ENCODE measurements at regions not wholly inside any gene's neighbourhood (a gene's known extent, or its start where the extent isn't known, plus 50 kb on each side); places are given as distances from the start of the nearest gene placed in this dataset.
"Not testable (repeated sequence)": the region's sequence is repeated elsewhere in the genome, so short reads cannot be mapped to it uniquely, and the experiment has no call there.

DNA sequence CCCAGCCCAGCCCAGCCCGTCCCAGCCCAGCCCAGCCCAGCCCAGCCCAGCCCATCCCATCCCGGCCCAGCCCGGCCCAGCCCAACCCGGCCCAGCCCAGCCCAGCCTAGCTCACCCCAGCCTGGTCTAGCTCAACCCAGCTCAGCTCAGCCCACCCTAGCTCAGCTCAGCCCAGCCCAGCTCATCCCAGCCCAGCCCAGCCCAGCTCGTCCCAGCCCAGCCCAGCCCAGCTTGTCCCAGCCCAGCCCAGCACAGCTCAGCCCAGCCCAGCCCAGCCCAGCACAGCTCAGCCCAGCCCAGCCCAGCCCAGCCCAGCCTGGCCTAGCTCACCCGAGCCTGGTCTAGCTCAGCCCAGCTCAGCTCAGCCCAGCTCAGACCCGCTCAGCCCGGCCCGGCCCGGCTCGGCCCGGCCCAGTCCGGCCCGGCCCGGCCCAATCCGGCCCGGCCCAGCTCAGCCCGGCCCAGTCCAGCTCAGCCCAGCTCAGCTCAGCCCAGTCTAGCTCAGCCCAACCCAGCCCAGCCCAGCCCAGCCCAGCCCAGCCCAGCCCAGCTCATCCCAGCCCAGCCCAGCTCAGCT, 184.7 kb downstream of the TMEM121 start:
- FAIRE-seq: no peak

DNA sequence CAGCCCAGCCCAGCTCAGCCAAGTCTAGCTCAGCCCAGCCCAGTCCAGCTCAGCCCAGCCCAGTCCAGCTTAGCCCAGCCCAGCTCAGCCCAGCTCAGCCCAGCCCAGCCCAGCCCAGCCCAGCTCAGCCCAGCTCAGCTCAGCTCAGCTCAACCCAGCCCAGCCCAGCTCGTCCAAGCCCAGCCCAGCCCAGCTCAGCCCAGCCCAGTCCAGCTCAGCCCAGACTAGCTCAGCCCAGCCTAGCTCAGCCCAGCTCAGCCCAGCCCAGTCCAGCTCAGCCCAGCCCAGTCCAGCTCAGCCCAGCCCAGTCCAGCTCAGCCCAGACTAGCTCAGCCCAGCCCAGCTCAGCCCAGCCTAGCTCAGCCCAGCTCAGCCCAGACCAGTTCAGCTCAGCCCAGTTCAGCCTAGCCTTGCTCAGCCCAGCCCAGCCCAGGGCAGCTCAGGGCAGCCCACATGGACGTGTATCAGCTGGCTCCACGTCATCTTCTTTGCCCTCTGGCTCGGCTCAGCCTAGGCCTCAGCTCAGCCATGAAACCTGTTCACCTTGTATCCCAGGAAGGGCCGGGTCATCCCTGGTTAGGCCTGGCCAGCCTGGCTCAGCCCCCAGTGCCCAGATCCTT, 185.6 kb downstream of the TMEM121 start:
- no peak for FAIRE-seq

DNA sequence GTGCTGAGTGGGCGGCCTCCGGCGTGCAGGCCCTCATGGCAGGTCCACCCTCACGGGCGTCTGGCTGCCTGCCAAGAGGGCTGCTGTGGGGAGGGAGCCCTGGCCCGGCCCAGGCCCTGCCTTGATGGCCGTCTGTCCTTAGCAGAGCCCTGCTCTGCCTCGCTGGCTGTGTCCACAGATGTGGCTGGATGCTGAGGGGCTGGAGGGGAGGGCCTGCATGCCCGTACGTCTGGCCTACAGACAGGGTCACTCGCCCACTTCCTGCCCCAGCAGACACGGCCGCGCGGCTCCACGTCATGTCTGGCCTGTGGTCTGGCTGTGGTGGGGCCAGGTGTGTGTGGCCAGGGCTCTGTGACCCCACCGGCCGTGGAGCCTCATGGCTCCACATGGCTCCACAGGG, 186.3 kb downstream of the TMEM121 start:
- not testable (repeated sequence) for FAIRE-seq

DNA sequence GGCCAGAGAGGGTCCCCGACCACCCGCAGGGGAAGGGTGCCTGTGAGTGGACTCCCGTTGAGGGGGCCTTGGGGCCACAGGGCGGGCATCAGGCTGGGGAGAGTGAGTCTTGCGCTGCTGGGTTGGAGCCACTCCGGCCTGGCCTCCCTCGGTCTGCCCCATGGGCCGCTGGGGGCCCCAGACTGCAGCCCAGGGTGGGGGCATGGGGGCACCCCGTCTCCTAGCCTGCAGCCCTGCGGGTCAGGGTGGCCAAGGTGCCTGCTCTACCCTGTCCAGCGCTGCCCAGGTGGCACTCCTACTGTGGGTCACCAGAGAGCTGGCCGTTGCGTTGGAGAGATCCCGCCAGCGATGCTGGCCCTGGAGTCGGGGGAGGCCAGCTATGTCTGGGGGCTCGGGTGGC, 186.8 kb downstream of the TMEM121 start:
- not testable (repeated sequence) for FAIRE-seq

DNA sequence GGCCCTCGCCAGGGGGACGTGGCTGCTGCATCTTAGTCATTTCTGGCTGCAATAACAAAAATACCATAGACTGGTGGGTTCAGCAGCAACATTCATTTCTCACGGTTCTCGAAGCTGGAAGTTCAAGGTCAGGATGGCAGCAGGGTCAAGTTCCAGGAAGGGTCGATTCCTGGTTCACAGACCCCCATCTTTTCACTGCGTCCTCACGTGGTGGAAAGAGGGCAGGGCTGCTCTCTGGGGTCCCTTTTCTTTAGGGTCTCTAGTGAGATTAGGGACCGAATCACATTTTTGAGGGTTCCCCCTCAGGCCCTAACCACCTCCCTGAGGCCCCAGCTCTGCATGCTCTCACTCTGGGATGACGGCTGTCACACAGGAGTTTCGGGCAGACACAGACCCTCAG, 187.5 kb downstream of the TMEM121 start:
- FAIRE-seq: not testable (repeated sequence)

DNA sequence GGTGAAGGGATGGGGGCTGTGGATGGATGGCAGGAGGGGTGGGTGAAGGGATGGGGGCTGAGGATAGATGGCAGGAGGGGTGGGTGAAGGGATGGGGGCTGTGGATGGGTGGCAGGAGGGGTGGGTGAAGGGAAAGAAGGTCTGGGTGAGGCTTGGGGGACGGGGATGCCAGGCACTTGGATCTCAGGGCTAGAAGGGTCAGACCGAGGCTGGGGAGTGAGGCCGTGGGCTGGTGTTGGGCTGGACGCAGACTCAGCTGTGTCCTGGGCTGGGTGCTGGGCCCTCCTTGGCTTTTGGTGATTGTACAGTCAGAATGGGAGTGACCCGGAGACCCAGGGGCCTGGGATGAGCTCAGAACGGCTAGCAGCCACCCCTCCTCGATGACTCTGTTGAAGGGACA, 192.4 kb downstream of the TMEM121 start:
- not testable (repeated sequence) for FAIRE-seq

DNA sequence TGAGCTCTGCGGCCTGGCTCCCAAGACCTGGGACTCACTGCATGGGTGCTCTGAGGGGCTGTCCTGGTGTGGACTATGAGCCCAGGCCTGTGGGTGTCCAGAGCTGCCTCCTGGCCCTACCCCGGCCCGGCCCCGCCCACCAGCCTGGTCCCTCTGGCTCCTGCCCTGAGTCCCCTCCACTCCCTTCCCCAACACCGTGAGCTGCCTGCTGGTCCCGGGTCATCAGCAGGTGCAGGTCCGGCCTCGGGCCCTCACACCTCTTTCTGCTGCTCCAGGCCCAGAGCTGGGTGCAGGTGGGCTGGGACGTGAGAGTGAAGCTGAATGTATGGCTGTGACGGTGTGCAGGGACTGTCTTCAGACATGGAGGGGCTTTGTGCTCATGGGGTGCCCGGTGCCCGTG, 193.7 kb downstream of the TMEM121 start:
- FAIRE-seq: not testable (repeated sequence)

DNA sequence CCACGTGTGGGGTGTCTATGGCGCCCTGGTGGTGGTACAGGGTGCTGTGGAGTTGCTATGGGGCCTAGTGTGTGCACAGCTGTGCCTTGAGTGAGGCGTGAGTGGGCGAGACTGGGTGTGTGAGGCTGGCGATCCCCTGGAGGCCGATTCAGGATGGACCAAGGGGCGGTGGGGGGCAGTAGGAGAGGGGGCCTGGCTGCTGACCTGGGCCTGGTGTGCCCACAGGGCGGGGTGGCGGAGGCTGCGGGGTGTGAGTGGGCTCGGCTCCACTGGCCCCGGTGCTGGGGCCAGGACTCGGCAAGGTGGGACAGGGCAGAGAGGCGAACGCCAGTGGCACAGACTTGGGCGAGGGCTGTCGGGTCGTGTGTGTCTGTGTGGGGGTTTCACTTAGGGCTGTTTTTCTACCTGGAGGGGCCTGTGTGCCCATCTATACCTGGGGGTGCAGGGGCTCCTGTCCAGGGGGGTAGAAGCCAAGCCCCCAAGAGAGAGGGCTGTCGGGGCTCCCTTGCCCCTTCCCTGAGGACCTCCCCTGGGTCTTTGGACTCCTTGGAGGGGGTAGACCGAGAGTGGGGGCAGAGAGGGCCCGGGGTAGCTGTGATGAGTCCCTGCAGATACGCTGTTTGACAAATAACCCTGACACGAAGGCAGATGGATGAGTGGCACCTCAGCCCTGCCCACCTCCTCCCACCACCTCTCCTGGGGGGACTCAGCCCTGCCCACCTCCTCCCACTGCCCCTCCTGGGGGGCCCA, 194.6 kb downstream of the TMEM121 start:
- FAIRE-seq: not testable (repeated sequence)

DNA sequence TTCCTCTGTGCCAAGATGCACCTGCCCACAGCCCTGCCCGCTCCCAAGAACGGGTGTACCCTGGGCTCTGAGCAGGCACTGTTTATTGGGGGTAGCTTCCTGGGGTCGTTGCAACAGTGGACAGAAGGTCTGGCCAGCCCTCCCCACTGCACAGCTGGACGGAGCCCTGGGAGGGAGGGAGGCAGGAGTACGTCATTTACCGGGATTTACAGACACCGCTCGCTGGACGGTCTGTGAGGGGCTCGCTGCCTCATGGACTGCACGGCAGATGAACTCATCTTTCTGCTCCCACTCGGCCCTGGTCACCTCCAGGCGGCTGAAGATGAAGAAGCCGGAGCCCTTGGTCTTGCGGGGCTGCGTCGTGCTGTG, 195.2 kb downstream of the TMEM121 start:
- FAIRE-seq: not testable (repeated sequence)

DNA sequence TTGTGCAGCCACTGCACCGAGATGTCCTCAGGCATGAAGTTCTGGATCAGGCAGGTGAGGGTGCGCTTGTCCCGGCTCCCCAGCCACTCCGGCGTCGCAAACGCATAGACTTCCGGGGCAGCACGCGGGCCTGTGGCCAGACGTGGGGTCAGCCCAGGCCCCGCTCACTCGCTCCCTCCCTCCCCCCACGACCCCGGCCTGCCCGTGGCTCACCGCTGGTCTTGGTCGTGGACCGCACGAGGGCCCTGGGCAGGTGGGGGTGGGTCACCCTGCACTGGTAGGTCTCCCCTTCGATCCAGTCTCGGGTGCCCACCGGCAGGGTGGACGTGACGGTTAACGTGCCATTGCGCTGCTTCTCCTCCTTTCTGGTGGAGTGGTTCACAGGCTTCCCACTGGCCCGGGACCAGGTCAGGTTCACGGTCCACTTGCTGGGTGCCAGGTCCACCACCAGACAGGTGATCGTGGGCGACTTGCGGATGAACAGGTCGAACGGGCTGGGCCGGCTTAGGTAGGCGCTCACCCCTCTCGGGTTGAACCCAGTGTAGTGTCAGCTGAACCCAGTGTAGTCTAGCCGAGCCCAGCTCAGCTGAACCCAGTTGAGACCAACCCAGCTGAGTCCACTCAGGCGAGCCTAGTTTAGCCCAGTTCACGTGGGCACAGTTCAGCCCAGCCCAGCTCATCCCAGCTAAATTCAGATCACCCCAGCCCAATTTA, 195.8 kb downstream of the TMEM121 start:
- not testable (repeated sequence) for FAIRE-seq

DNA sequence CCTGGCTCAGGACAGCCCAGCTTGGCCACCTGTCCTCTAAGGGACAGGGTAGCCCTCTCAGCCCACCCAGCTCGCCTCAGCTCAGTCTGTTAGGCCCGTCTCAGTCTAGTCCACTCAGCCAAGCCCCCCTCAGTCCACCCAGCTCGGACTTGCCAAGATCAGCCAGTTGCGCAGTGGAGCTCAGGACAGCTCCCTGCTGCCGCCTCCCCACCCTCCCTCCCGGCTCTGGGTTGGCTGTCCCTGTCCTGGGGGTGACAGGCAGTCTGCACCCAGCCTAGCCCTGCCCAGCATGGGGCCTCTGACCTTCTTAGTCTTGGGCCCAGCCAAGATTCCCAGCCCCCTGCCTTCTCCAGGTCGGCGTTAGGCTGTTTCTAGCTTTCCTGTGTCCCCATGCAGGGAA, 196.9 kb downstream of the TMEM121 start:
- not testable (repeated sequence) for FAIRE-seq

DNA sequence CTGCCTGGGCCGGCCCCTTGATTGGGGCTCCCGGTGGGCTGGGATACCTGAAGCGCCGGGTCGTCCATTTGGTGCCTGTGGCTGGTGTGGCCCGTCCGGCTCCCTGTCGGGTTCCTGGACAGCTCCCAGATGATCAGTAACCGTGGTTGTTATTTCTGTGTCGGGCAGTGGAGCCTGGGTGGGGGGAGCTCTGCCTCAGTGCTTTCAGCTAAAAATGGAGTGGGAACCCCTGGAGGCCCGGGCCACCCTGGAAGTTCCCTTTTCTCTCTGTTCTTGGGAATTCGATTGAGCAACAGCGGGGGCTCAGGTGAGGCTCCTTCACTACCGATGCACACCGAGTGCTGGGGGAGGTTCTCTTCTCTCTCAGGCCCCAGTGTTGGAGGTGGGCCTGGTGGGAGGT, 197.4 kb downstream of the TMEM121 start:
- FAIRE-seq: not testable (repeated sequence)

DNA sequence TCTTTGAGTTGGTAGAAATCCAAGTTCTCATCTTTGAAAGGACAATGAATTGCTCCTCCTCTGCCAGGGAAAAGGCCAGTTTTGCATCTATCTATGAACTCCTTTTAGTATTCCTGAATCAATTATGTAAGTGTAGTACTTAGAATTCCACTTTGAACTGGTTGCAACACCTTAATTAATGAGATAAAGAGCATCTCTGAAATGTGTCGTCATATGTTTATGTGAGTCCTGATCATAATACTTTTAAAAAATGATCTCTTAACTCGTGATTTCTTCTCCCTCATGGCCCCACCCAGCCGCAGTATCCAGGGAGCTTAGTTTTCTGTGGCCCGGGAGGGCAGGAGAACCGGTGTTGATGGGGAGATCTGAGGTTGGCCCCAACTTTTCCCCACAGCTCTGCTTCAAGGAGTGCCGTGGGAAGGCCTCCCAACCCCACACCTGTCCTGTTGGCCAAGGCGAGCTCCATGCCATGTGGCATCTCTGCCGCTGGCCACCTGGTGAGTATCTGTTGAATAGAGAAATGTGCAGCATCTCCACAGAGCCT, 203.5 kb downstream of the TMEM121 start:
- FAIRE-seq: not testable (repeated sequence)

DNA sequence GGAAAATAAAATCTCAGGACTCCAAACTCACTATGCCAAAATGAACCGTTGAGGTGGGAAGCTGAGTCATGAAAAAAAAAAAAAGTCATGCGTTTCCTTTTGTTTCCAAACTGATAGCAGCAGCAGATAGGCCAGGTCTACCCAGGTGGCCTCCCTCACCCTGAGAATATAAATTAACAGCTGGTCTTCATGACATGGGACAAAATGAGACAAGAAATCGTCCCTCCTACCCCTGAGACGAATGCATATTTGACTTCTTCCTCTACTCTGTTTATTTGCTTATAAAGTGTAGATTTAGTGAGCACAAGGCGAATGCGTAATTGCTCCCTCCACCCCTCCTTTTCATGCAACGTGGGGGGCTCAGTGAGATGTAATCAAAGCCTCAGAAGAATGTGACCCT, 204.3 kb downstream of the TMEM121 start:
- FAIRE-seq: not testable (repeated sequence)

DNA sequence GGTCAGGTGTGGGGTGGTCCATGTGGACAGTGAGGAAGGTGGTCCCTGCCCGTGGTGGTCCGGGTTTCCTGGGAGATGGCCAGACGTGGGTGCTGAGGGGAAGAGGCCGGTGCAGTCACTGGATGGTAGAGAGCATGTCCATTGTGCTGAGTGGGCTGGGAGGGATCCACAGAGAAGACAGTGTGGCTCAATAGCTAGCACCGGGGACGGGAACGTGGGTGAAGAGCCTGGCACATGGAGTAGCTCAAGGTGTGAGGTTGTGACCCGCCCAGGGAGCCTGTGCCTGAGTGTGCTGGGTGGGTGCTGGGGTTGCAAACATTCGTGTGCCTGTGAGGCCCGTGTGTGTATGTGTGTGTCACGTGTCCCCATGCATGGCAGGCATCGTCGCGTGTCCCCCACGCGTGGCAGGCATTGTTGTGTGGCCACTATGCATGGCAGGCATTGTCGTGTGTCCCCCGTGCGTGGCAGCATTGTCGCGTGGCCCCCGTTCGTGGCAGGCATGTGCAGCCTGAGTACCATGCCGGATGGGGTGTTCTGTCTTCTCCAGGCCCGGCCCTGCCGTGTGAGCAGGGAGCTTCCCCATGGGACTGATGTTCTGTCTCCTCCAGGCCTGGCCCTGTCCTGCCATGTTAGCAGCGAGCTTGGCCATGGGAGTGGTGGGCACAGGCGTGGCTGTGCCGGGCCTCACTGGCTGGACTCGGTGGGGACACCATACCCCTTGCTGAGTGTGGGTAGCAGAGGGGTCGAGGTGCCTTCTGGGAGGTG, 205.0 kb downstream of the TMEM121 start:
- not testable (repeated sequence) for FAIRE-seq

DNA sequence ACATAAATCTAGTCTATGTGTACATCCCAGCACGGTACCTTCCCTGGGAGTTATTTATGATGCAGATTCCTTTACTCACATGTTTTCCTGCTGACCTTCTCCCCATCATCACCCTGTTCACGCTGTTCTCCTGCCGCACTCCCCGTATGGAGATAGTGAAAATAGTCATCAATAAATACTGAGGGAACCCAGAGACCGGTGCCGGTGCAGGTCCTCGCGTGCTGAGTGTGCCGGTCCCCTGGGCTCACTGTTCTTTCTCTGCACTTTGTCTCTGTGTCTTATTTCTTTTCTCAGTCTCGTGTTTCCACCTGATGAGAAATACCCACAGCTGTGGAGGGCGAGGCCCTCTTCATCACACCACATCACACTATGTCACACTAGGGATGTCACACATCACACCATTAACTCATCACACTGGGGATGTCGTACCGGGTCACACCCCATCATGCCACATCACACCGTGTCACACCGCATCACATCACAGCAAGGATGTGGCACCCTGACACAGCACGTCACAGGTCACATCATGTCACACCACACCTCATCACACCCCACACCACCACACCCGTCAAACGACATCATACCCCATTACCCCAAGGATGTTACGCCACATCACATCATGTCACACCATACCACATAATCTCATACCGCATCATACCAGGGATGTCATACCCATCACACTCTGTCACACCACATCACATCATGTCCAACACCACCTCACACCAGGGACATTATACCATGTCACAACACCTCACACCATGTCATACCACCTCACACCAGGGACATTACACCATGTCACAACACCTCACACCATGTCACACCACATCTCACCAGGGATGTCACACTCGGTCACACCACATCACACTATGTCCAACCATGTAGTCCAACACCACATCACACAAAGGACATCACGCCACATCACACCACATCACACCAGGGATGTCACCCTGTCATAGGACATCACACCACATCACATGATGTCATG, 207.0 kb downstream of the TMEM121 start:
- no peak for FAIRE-seq

DNA sequence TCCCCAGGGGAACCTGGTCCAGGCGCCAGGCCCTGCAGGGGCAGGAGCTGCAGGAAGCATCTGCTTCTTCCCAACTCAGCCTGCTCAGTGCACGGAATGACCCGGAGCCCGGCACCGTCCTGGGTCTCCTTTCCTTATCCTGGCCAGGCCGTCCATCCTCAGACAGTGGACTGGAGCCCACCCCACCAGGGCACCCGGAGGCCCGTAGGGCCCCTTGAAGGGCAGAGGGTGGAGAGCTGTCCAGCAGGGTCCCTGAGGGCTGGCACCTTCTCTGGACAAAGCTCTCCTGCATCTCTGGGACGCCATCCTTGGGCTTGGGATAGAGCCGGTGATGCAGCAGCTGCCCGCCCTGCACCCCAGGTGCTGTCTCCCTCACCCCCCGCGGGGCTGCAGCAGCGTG, 207.9 kb downstream of the TMEM121 start:
- FAIRE-seq: not testable (repeated sequence)

DNA sequence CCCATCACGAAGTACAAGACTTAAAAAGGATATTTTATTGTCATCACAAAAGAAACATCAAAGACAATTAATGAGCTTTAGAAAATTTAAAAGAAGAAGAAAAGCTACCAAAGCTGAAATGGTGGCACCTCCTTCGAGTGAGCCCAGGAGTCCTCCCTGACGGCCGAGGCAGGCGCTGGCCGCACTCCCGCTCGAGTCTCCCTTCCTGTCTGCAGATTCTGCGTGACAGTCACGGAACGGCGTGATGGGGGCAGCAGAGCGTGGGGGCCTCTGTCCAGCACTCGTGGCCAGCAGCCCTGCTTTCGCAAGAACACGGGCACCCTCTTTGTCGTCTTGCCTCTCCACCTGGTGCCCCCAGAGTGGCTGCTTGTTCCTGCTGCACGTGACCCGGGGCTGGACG, 209.9 kb downstream of the TMEM121 start:
- not testable (repeated sequence) for FAIRE-seq

DNA sequence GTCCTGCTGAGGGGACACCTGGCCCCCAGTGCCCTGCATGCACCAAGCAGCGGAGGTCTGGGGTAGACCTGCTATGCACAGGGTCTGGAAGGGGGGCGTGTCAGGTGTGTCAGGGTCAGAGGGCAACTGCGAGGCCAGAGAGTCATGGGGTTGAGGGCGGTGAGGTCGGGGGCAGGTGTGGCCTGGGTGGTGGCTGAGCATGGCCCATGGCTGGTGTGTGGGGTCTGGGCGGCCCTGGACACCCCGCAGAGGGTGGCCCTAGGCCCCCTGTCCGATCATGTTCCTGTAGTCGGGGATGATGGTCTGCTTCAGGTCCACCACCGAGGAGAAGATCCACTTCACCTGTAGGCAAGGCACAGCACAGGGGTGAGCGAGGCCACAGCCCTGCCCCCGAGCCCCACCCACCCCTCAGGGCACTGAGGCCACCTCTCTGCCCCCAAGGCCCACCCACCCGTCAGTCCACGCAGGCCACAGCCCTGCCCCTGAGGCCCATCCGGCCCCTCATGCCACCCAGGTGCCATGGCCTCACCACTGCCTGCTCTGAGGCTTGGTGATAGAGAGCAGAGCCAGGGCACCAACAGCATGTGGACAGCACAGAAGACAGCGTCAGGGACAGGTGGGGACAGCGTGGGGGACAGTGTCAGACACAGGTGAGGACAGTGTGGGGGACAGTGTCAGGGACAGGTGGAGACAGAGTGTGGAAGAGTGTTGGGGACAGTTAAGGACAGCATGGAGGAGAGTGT, 211.3 kb downstream of the TMEM121 start:
- FAIRE-seq: no peak

DNA sequence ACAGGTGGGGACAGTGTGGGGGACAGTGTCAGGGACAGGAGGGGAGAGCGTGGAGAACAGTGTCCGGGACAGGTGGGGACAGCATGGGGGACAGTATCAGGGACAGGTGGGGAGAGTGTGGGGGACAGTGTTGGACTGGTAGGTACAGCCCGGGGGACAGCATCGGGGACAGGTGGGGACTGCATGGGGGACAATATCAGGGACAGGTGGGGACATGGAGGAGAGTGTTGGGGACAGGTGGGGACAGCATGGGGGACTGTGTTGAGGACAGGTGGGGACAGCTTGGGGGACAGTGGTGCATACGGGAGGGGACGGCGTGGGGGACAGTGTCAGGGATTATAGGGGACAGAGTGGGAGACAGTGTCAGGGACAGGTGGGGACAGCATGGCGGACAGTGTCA, 212.3 kb downstream of the TMEM121 start:
- no peak for FAIRE-seq
